ENCODE measurements at regions not wholly inside any gene's neighbourhood (a gene's known extent, or its start where the extent isn't known, plus 50 kb on each side); places are given as distances from the start of the nearest gene placed in this dataset.
"Not testable (repeated sequence)": the region's sequence is repeated elsewhere in the genome, so short reads cannot be mapped to it uniquely, and the experiment has no call there.

DNA sequence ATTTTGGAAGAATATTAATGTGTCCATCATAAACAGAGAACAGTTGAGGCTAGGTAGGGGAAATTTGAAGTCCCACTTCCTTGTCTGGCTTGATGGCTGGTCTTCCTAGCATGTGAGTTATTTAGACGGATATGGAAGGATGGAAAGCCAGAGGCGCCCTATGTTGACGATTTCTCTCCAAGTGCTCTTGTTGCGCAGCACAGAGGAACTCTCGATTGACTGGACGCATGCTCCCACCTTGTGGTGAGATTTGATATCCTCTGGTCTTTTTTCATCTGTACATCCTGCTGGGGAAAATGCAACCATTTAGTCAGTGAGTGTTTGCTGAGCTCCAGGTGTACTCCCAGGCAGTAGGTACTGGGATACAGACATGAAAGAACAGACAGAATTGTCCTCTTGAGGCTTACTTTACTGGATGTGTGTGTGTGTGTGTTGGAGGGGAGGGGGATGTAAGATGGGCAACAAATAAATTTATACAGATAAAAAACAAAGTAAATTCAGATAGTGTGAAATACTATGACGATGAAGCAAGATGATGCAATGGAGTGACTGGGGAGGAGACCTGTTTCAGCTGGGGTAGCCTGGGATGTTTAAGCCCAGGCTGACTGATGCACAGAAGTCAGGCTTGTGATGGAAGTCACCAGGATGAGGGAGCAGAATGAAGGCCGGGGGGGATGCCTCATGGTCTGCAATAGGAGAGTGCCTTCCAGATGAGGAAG is 137.2 kb downstream of the TRIM43 start:
- Histone ChIP-seq H3K9ac (ENCODE audit: low read length) (no peak overlapping the region), H3K36me3 (ENCODE audit: control insufficient read depth, insufficient read depth, low read length) (no peaks in the 10 kb centered on the region), H3K9me3 (ENCODE audit: control insufficient read depth, insufficient read depth, low read depth, low read length) (no peaks in the 10 kb centered on the region), H3K27me3 (ENCODE audit: control insufficient read depth, insufficient read depth, low read length) (no peaks in the 10 kb centered on the region), H3K27ac (ENCODE audit: low read depth, low read length) (no peak overlapping the region), H3K4me3 (ENCODE audit: low read depth, low read length) (no peak overlapping the region), H3K4me1 (ENCODE audit: control insufficient read depth, insufficient read depth, low read length) (no peaks in the 10 kb centered on the region)

DNA sequence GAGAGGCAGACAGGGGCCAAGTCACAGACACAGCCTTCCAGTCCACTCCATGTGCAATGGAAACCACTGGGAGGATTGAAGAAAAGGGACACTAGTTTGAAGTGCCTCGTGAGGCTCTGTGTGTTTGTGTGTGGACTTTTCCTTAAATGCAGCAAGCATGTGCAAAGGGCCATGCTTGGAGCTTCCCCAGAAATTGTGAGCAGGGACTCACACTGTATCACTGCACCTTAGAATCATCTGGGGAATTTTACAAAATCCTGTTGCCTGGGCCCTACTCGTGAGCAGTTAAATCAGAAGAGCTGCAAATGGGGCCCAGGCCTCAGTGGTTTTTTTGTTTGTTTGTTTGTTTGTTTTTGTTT is 137.8 kb downstream of the TRIM43 start:
- H3K27me3 ChIP-seq (ENCODE audit: control insufficient read depth, insufficient read depth, low read length): no peaks in the 10 kb centered on the region
- no peak overlapping the region for H3K27ac ChIP-seq (ENCODE audit: low read depth, low read length)
- no peaks in the 10 kb centered on the region for H3K36me3 ChIP-seq (ENCODE audit: control insufficient read depth, insufficient read depth, low read length)
- H3K4me1 ChIP-seq (ENCODE audit: control insufficient read depth, insufficient read depth, low read length): no peaks in the 10 kb centered on the region
- H3K9me3 ChIP-seq (ENCODE audit: control insufficient read depth, insufficient read depth, low read depth, low read length): no peaks in the 10 kb centered on the region
- no peak overlapping the region for H3K9ac ChIP-seq (ENCODE audit: low read length)
- no peak overlapping the region for H3K4me3 ChIP-seq (ENCODE audit: low read depth, low read length)

DNA sequence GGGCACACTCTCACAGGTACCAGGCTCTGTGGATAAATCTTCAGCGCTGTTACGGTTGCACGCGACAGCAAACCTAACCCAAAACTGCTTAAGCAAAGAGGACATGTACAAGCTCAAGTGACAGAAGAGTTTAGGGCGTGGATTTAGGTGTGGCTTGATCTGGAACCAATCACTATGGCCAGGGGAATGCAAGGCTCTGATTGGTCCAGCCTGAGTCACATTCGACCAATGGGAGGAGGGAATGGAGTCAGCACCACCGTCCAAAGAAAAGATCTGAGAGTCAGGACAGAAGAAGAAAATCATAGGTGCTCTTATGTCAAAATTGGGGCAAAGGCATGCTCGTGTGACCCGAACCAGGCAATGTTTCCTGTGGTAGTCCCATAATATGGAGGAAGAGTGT is 139.0 kb downstream of the TRIM43 start:
- H3K4me3 ChIP-seq (ENCODE audit: low read depth, low read length): no peak overlapping the region
- no peak overlapping the region for H3K27ac ChIP-seq (ENCODE audit: low read depth, low read length)
- no peaks in the 10 kb centered on the region for H3K36me3 ChIP-seq (ENCODE audit: control insufficient read depth, insufficient read depth, low read length)
- H3K27me3 ChIP-seq (ENCODE audit: control insufficient read depth, insufficient read depth, low read length): no peaks in the 10 kb centered on the region
- H3K4me1 ChIP-seq (ENCODE audit: control insufficient read depth, insufficient read depth, low read length): no peaks in the 10 kb centered on the region
- no peak overlapping the region for H3K9ac ChIP-seq (ENCODE audit: low read length)
- H3K9me3 ChIP-seq (ENCODE audit: control insufficient read depth, insufficient read depth, low read depth, low read length): no peaks in the 10 kb centered on the region

DNA sequence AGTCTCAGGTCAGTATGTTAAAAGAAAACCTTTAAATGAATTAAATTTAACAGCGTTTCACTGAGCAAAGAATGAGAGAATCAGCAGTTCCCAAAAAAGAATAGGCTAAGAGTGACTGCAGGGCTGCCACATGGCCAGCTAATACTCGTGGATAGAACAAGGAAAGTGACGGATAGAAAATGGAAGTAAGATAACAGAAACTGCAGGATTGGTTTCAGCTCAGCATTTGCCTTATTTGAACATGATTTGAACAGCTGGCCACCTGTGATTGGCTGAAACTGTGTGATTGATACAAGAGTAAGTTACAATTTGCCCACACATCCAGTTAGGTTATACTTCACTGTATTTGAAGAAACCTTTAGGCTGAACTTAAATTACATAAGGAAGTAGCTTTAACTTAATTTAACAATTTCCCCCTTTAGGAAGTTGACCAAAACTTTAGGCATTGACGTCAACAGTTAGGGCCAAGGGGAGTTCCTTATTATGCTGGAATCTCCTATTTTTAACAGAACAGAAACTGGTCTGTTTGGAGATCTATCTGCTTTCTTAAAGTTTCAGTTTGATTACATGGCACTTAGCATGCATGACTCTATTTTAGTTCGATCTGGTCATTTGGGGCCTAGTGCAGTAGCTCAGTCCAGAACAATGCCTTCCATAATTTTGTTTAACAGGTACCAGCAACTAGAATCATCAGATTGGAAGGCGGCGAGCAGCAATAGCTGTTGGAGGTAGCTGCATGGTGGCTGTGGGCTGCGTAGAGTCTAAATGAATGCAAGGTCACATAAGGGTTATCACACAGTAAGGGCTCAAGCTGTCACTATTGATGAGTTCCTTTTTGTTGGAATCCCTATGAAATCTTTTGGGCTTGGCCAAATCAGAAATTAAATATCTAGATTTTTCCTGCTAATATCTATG is 143.4 kb downstream of the TRIM43 start:
- H3K4me1 ChIP-seq (ENCODE audit: control insufficient read depth, insufficient read depth, low read length): no peaks in the 10 kb centered on the region
- H3K9me3 ChIP-seq (ENCODE audit: control insufficient read depth, insufficient read depth, low read depth, low read length): no peaks in the 10 kb centered on the region
- H3K27ac ChIP-seq (ENCODE audit: low read depth, low read length): no peak overlapping the region
- no peaks in the 10 kb centered on the region for H3K36me3 ChIP-seq (ENCODE audit: control insufficient read depth, insufficient read depth, low read length)
- no peak overlapping the region for H3K9ac ChIP-seq (ENCODE audit: low read length)
- no peak overlapping the region for H3K4me3 ChIP-seq (ENCODE audit: low read depth, low read length)
- no peaks in the 10 kb centered on the region for H3K27me3 ChIP-seq (ENCODE audit: control insufficient read depth, insufficient read depth, low read length)

DNA sequence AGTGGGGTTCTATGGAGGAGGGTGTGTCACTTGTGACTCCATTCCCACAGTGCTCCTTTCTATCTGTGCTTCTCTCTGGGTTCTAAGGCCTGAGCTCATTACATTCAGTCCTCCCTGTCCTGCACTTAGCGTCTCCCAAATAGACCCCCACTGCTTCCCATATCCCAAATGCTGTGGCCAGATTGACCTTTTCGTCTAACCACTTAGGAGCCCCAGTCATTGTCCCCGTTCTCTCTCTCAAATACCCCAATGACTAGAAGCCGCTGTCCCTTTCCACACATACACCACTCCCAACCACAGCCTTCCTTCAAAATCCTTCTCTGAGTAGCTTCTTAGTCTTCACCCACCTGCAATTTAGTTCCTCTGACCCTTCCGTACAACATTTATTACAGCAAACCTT is 146.5 kb downstream of the TRIM43 start:
- H3K4me1 ChIP-seq (ENCODE audit: control insufficient read depth, insufficient read depth, low read length): no peaks in the 10 kb centered on the region
- H3K27ac ChIP-seq (ENCODE audit: low read depth, low read length): no peak overlapping the region
- H3K27me3 ChIP-seq (ENCODE audit: control insufficient read depth, insufficient read depth, low read length): no peaks in the 10 kb centered on the region
- no peak overlapping the region for H3K4me3 ChIP-seq (ENCODE audit: low read depth, low read length)
- no peaks in the 10 kb centered on the region for H3K9me3 ChIP-seq (ENCODE audit: control insufficient read depth, insufficient read depth, low read depth, low read length)
- no peak overlapping the region for H3K9ac ChIP-seq (ENCODE audit: low read length)
- H3K36me3 ChIP-seq (ENCODE audit: control insufficient read depth, insufficient read depth, low read length): no peaks in the 10 kb centered on the region

GRCh38 chr2:95752126-95752525 is 160.3 kb downstream of the TRIM43 start:
- H3K4me1 ChIP-seq (ENCODE audit: control insufficient read depth, insufficient read depth, low read length); H3K27ac ChIP-seq (ENCODE audit: low read depth, low read length); H3K27me3 ChIP-seq (ENCODE audit: control insufficient read depth, insufficient read depth, low read length); H3K4me3 ChIP-seq (ENCODE audit: low read depth, low read length); H3K9me3 ChIP-seq (ENCODE audit: control insufficient read depth, insufficient read depth, low read depth, low read length); H3K36me3 ChIP-seq (ENCODE audit: control insufficient read depth, insufficient read depth, low read length); H3K9ac ChIP-seq (ENCODE audit: low read length): not testable (repeated sequence)

GRCh38 chr2:95753812-95754211 is 162.0 kb downstream of the TRIM43 start:
- not testable (repeated sequence) for H3K9ac ChIP-seq (ENCODE audit: low read length); H3K4me3 ChIP-seq (ENCODE audit: low read depth, low read length); H3K9me3 ChIP-seq (ENCODE audit: control insufficient read depth, insufficient read depth, low read depth, low read length); H3K27ac ChIP-seq (ENCODE audit: low read depth, low read length); H3K27me3 ChIP-seq (ENCODE audit: control insufficient read depth, insufficient read depth, low read length); H3K36me3 ChIP-seq (ENCODE audit: control insufficient read depth, insufficient read depth, low read length); H3K4me1 ChIP-seq (ENCODE audit: control insufficient read depth, insufficient read depth, low read length)

DNA sequence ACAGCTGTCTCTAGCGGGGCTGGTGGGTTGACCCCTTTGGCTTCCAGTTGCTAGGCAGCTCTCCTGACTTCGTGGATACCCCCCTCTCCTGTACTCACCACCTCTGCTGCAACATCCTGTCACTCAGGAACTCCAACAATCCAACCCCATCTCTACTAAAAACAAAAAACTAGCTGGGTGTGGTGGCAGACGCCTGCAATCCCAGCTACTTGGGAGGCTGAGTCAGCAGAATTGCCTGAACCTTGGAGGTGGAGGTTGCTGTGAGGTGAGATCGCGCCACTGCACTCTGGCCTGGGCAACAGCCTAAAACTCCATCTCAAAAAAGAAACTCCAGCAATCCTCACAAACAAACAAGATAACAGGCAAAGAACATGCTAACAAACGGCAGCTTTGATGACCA is 162.4 kb downstream of the TRIM43 start:
- not testable (repeated sequence) for H3K27me3 ChIP-seq (ENCODE audit: control insufficient read depth, insufficient read depth, low read length); H3K36me3 ChIP-seq (ENCODE audit: control insufficient read depth, insufficient read depth, low read length); H3K4me3 ChIP-seq (ENCODE audit: low read depth, low read length); H3K27ac ChIP-seq (ENCODE audit: low read depth, low read length); H3K4me1 ChIP-seq (ENCODE audit: control insufficient read depth, insufficient read depth, low read length); H3K9ac ChIP-seq (ENCODE audit: low read length); H3K9me3 ChIP-seq (ENCODE audit: control insufficient read depth, insufficient read depth, low read depth, low read length)

DNA sequence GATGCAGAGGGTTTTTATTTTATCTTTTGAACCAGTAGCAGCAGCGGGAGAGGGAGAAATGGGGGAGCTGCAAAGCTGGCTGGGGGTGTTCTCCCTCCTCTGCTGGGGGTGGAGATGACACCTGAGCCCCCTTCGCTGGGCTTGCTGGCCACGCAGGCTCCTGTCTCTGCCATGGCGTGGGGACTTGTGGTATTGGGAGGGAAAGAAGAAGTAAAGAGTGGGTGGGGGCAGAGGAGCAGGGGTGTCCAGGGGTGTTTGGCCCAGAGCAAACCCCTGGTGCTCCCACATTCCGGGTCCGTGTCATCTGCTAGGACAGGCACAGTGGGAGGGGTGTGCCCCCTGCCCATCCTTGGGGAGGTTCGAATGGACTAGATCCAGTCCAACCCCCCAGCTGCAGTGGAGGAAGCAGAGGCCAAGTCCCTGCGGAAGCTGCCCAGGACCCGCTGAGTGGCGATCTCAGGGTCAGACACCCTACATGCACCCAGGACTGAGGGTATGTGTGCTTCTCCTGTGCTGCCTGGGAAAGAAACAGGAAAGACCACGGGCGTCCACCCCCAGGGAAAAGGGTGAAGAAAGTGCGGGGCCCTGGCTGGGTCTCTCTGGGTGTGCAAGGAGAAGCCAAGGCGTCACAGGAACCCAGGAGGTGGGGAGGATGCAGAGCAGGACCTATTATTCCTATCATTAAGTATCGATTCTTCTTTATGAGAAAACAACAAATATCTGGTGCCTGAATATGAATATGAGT is 163.2 kb downstream of the TRIM43 start:
- H3K4me1 ChIP-seq (ENCODE audit: control insufficient read depth, insufficient read depth, low read length); H3K4me3 ChIP-seq (ENCODE audit: low read depth, low read length); H3K9me3 ChIP-seq (ENCODE audit: control insufficient read depth, insufficient read depth, low read depth, low read length); H3K9ac ChIP-seq (ENCODE audit: low read length); H3K36me3 ChIP-seq (ENCODE audit: control insufficient read depth, insufficient read depth, low read length); H3K27me3 ChIP-seq (ENCODE audit: control insufficient read depth, insufficient read depth, low read length); H3K27ac ChIP-seq (ENCODE audit: low read depth, low read length): not testable (repeated sequence)

DNA sequence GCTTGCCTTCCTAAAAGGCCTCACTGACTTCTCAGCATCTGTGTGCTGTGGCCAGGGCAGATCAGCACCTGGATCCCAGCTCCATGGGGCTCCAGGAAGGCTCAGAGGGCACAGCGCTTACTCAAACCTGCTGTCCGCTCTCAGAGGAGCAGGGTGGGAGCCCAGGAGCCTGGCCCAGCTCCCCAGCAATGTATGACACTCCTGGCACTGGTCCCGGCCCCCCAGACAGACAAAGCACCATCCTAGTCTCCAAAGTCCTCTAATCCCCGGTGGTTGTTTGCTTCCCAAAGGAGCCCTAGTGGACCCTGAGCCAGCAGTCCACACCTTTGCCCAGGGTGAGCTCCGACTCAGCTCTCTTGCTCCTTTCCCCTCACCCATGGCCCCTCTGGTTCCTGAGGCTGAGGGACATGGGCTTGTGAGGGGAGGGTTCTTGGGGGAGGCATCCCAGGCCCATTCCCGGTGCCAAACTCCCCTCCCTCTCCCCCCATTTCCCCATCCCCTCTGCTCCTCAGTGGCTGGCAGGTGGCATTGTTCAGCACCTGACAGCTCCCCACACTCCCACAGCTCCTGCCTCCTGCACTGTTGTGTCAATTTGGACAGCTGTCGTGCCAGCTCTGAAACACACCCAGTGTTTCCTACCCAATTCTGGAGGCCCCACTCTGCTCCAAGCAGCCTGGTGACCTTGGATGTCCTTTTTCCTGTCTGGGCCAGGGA is 164.3 kb downstream of the TRIM43 start:
- not testable (repeated sequence) for H3K9ac ChIP-seq (ENCODE audit: low read length); H3K9me3 ChIP-seq (ENCODE audit: control insufficient read depth, insufficient read depth, low read depth, low read length); H3K4me1 ChIP-seq (ENCODE audit: control insufficient read depth, insufficient read depth, low read length); H3K36me3 ChIP-seq (ENCODE audit: control insufficient read depth, insufficient read depth, low read length); H3K27ac ChIP-seq (ENCODE audit: low read depth, low read length); H3K4me3 ChIP-seq (ENCODE audit: low read depth, low read length); H3K27me3 ChIP-seq (ENCODE audit: control insufficient read depth, insufficient read depth, low read length)
